Embryonic facial prominence (tissue), 1 donor: ENCODE measurements at regions not wholly inside any gene's neighbourhood (a gene's known extent, or its start where the extent isn't known, plus 50 kb on each side); places are given as distances from the start of the nearest gene placed in this dataset.
A peak's percentile ranks its signal among the peaks of the same experiment; 100 is the strongest.

ENCODE experiments used
- DNase-seq: peaks from one replicate; pipeline ENCODE4 v3.0.0-alpha.2; 2016; ENCODE audit errors: extremely low spot score

- peak; percentile 28 for DNase-seq
Observed at GRCh38 chr10:33421789-33422462, 87.5 kb upstream of the NRP1 start.

GRCh38 chr10:33419311-33419710, 84.8 kb upstream of the NRP1 start:
- no peak for DNase-seq

GRCh38 chr10:33418301-33418700, 83.8 kb upstream of the NRP1 start:
- no peak for DNase-seq

- DNase-seq: no peak
Observed at GRCh38 chr10:33416691-33417090, 82.2 kb upstream of the NRP1 start.

- no peak for DNase-seq
Observed at GRCh38 chr10:33416209-33416608, 81.7 kb upstream of the NRP1 start.

- DNase-seq: no peak
Observed at GRCh38 chr10:33414841-33415240, 80.4 kb upstream of the NRP1 start.

- no peak for DNase-seq
Observed at GRCh38 chr10:33412653-33413361, 78.3 kb upstream of the NRP1 start.

- no peak for DNase-seq
Observed at GRCh38 chr10:33412241-33412640, 77.8 kb upstream of the NRP1 start.

- DNase-seq: no peak
Observed at GRCh38 chr10:33410860-33411234, 76.4 kb upstream of the NRP1 start.

- DNase-seq: no peak
Observed at GRCh38 chr10:33410096-33410859, 75.8 kb upstream of the NRP1 start.

GRCh38 chr10:33406596-33406995, 72.1 kb upstream of the NRP1 start:
- DNase-seq: no peak

GRCh38 chr10:33402220-33403073, 68.0 kb upstream of the NRP1 start:
- DNase-seq: no peak

GRCh38 chr10:33401300-33401699, 66.8 kb upstream of the NRP1 start:
- DNase-seq: no peak

GRCh38 chr10:33398796-33399195, 64.3 kb upstream of the NRP1 start:
- DNase-seq: no peak

GRCh38 chr10:33396938-33397337, 62.5 kb upstream of the NRP1 start:
- DNase-seq: no peak

GRCh38 chr10:33396279-33396678, 61.8 kb upstream of the NRP1 start:
- no peak for DNase-seq

- no peak for DNase-seq
Observed at GRCh38 chr10:33395201-33395600, 60.7 kb upstream of the NRP1 start.

- no peak for DNase-seq
Observed at GRCh38 chr10:33392706-33393105, 58.2 kb upstream of the NRP1 start.

GRCh38 chr10:33391611-33392465, 57.4 kb upstream of the NRP1 start:
- no peak for DNase-seq

- no peak for DNase-seq
Observed at GRCh38 chr10:33390046-33390445, 55.6 kb upstream of the NRP1 start.

- DNase-seq: no peak
Observed at GRCh38 chr10:33388785-33389184, 54.3 kb upstream of the NRP1 start.
